MV-4-11 (cell line): ENCODE measurements at regions not wholly inside any gene's neighbourhood (a gene's known extent, or its start where the extent isn't known, plus 50 kb on each side); places are given as distances from the start of the nearest gene placed in this dataset.

Experiments
- DNase-seq: peaks from one replicate; lab custom pipeline; 2025; lab: John Stamatoyannopoulos, UW

GRCh38 chr2:16154501-16155280 is 214.3 kb downstream of the MYCN start:
- DNase-seq, result no peak

DNA sequence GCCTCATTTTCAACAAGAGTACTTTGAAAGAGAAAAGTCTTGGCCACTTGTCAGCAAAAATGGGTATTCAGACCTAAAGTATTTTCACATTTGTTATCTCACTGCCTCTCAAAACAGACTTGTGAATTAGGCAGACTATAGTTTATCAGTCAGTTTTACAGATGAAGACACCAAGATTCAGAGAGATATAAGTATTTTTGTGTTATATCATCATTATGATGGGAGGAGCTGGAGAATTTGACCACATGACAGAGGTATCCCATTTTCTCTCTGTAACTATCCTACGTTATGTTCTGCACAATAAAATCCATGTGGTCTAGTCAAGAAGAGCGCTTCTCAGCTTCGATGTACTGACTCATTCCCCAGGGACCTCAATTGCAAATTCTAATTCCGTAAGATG is 213.7 kb downstream of the MYCN start:
- DNase-seq, result no peak

- DNase-seq, result no peak
Measured at GRCh38 chr2:16153754-16154035, 213.3 kb downstream of the MYCN start.

DNA sequence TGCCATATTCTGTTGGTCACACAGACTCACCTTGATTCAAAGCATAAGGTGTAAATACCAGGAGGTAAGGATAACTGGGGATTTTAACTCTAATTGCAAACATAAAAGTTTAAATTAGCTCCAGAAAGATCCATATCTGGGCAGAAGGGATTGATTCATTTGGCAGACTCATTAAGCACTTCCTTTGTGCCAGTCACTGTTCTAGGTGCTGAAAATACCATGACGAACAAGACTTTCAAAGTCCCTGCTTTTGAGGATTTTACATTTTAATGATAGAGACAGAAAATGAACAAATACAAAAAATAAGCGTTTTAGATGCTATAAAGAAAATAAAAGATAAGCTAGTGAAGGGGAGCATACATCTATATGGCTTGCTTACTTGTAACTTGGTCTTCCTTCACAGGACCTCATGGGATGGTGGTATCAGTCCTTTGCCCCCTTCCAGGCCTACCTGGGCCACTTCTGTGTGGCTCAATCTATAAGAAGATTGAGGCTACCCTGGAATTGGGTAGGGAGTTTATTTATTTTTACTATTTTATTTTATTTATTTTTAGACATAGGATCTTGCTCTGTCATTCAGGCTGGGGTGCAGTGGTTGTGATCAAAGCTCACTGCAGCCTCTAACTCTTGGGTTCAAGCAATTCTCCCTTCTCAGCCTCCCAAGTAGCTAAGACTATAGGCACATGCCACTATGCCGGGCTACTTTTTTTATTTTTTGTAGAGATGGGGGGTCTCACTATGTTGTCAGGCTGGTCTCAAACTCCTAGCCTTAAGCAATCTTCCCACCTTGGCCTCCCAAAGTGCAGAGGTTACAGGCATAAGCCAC is 212.8 kb downstream of the MYCN start:
- DNase-seq, result no peak

- no peak for DNase-seq
Measured at GRCh38 chr2:16152071-16152927, 211.9 kb downstream of the MYCN start.

- no peak for DNase-seq
Measured at GRCh38 chr2:16151651-16152050, 211.3 kb downstream of the MYCN start.

DNA sequence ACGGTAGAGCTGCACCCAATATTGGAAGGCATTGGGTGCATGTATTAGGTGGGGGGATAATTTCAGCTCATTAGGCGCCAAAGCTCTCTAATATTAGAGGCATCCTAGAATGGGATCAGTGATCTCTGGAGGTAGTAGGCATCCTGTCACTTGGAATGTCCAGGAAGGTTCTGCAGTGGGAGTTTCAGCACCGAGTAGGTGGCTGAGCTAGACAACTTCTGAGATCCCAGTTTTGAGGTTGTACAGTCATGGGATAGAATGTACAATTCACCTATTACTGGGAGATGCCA is 210.9 kb downstream of the MYCN start:
- no peak for DNase-seq

- no peak for DNase-seq
Measured at GRCh38 chr2:16150456-16151280, 210.3 kb downstream of the MYCN start.

DNA sequence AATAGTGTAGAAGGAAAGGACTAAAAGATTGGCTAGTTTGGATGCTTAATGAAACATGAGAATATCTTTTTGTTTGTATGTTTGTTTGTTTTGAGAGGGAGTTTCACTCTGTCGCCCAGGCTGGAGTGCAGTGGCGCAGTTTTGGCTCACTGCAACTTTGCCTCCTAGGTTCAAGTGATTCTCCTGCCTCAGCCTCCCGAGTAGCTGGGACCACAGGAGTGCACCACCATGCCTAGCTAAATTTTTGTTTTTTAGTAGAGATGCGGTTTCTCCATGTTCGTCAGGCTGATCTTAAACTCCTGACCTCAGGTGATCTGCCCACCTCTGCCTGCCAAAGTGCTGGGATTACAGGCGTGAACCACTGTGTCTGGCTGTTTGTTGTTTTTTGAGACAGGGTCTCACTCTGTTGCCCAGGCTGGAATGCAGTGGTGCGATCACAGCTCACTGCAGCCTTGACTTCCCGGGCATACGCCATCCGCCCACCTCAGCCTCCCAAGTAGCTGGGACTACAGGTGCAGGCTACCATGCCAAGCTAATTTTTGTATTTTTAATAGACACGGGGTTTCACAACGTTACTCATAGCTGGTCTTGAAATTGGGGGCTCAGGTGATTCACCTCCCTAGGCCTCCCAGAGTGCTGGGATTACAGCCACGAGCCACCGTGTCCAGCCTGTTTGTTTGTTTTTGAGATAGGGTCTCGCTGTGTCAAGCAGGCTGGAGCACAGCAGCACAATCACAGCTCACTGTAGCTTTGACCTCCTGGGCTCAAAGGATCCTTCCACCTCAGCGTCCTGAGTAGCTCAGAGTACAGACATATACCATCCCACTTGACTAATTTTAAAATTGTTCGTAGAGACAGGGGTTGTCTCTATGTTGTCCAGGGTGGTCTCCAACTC is 209.2 kb downstream of the MYCN start:
- DNase-seq, result no peak

- no peak for DNase-seq
Measured at GRCh38 chr2:16148632-16149348, 208.4 kb downstream of the MYCN start.

DNA sequence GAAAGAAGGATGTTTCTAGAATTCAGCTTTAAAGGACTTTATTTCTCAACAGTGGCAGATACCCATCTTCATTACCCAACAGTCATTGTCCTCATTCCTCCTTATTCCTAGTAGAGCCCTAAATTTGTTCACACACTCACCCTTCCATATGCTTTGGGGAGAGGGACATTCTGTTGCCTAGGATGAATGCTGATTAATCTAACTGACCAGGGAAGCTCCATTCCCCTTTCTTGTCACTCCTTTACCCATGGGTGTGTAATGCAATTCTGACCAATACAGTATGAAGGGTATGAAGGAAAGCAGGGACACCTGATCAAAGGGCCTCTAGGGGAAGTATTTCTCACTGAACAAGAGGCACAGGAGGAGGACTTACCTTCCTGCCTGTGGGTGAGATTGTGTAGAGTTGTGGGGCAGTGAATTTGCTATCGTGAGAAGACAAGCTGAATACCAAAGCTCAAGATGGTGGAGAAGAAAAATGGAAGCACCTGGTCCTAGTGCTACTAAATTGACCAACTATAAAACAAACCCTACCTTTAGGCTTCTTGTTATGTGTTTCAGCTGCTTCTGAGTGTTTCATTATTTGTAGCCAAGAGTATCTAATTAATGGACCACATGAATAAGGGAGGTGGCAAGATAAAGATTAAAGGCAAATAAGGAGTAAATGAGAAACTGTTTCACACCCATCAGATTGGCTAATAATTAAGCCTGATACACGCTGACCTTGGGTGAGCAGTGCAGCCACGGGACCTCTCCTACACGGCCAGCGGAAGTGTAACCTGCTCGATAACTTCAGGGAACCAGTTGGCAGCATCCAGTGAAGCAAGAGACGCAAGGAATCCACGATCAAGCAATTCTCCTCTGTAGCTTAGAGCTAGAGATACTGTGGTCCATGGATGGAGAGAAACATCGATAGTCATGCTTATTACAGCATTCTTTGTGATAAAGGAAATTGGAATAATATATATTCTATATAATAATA is 202.3 kb downstream of the MYCN start:
- no peak for DNase-seq

GRCh38 chr2:16141641-16141921 is 201.2 kb downstream of the MYCN start:
- DNase-seq, result no peak

DNA sequence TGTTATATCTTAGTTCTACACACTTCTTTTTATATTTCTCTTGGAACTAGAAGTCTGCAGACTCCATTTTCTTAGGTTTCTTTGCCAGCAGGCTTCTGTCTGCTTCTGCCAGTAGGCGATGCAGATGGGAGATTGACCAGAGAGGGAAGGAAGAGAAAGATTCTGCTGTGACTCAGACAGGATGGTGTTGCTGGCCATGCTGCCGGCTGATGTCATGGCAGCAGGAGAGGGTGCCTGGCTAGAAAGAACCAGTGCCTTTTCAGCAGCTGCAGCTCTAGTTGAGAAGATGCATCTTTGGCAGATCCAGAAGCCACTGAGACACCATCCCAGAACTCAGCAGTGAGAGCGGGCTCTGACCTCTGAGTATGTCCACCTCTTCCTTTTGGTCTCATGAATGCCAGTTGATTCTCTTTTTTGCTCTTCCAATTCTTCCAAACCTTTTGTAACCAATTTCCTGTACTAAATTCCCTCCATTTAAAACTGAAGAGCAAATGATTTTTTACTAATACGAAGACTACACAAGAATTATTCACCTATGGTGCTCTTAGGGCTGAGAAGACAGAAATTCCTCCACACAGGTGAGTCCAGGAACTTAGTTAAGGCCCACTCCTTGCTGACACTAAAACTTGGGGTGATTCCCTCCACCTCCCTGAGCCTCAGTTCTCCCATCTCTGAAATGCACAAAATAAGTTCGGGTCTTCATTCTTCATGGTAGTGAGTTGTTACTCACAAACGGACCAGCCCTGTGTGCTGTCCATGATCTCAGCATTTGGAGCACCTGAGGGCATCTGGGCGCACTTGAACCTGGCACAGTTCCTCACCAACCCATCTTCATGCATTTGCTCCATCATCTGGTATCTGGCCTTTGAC is 200.7 kb downstream of the MYCN start:
- DNase-seq, result no peak

GRCh38 chr2:16139663-16140615 is 199.6 kb downstream of the MYCN start:
- DNase-seq, result no peak

GRCh38 chr2:16138811-16139662 is 198.7 kb downstream of the MYCN start:
- no peak for DNase-seq

DNA sequence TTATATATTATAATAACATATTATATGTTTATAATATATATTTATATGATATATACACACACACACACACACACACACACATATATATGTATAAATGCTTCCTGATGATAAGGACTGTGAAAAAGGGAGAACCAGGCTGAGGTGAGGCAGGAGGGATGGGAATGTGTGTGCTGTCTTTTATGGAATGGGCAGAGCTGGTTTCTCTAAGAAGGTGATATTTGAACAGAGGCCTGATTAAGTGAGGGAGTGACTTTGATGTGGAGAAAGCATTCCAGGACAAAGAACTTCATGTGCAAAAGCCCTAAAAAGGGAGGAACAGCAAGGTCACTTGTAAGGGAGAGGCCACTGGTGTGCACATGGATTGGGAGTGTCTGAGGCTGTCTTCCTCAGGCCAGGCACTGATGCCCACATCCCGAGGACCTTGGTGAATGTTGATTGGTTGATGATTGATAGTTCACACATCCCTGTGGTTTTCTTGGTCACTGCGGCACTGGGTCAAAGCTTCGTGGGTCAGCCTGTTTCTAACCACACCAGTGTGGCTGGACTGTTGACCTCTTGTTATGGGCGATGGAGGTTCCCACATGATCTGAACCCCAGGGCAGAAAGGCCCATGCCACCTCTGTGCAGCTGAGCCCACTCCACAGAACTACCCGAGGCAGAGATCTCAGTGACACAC is 196.9 kb downstream of the MYCN start:
- DNase-seq, result no peak
